SK-N-SH (cell line): ENCODE measurements at regions not wholly inside any gene's neighbourhood (a gene's known extent, or its start where the extent isn't known, plus 50 kb on each side); places are given as distances from the start of the nearest gene placed in this dataset.

Source experiments
- CTCF ChIA-PET: fragments of 300-600, 350-600 bp; formaldehyde crosslinking; extraction: SDS; loops from one replicate; lab custom pipeline; 2021; lab: Yijun Ruan, JAX
- POLR2A ChIA-PET: fragments of 350-600 bp; sonication (Branson Sonifier 250); formaldehyde crosslinking; extraction: SDS; loops from one replicate; lab custom pipeline; 2020; ENCODE audit warnings: antibody characterized with exemption, inconsistent platforms; lab: Yijun Ruan, JAX
- DNase-seq: peaks from one replicate; pipeline ENCODE4 v3.0.0; 2012
- H2AFZ ChIP-seq: fragments of 200-600 bp; sonication (generic); 2 replicates; pipeline ENCODE4 v1.8.1; 2016; ENCODE audit warnings: antibody characterized with exemption, mild to moderate bottlenecking, low read depth
- H3F3A ChIP-seq: fragments of 200-600 bp; sonication (generic); replicated peaks from 2 replicates; pipeline ENCODE3; 2016; ENCODE audit warnings: antibody characterized with exemption, mild to moderate bottlenecking; ENCODE audit not compliant: insufficient read depth
- H3K27ac ChIP-seq, 2 experiments: fragments of 200-500 bp in 1 of 2; fragments of 200-600 bp in 1 of 2; sonication (Bioruptor generic) in 1 of 2; sonication (generic), shearing (Covaris generic) in 1 of 2; 2 replicates each; pipeline versions ENCODE4 v1.5.1 to v1.6.1; 2014 to 2016; ENCODE audit warnings: low read depth in 2 of 2, inconsistent platforms in 1 of 2, low read length in 1 of 2, mild to moderate bottlenecking in 1 of 2, mixed read lengths in 1 of 2
- H3K27me3 ChIP-seq: fragments of 200-600 bp; sonication (generic), shearing (Covaris generic); 2 replicates; pipeline ENCODE4 v1.6.1; 2016; ENCODE audit warnings: mixed run types; ENCODE audit not compliant: insufficient read depth
- H3K36me3 ChIP-seq, 2 experiments: fragments of 200-500 bp in 1 of 2; fragments of 200-600 bp in 1 of 2; sonication (Bioruptor generic) in 1 of 2; sonication (generic) in 1 of 2; replicated peaks in 1 of 2; 2 replicates each; pipeline versions ENCODE3 to v1.5.1; 2014 to 2016; ENCODE audit warnings: low read length in 1 of 2, mild to moderate bottlenecking in 1 of 2; ENCODE audit not compliant: insufficient read depth in 2 of 2, control insufficient read depth in 1 of 2
- H3K4me1 ChIP-seq, 2 experiments: fragments of 200-500 bp in 1 of 2; fragments of 200-600 bp in 1 of 2; sonication (Bioruptor generic) in 1 of 2; sonication (generic), shearing (Covaris generic) in 1 of 2; 2 replicates each; pipeline versions ENCODE4 v1.5.1 to v1.6.1; 2014 to 2016; ENCODE audit warnings: low read depth in 1 of 2, low read length in 1 of 2, mixed run types in 1 of 2; ENCODE audit not compliant: insufficient read depth in 2 of 2, control insufficient read depth in 1 of 2
- H3K4me2 ChIP-seq: fragments of 200-600 bp; sonication (generic), shearing (Covaris generic); 2 replicates; pipeline ENCODE4 v1.6.1; 2017; ENCODE audit warnings: mixed run types
- H3K4me3 ChIP-seq, 2 experiments: fragments of 200-500 bp in 1 of 2; fragments of 200-600 bp in 1 of 2; sonication (Bioruptor generic) in 1 of 2; sonication (generic), shearing (Covaris generic) in 1 of 2; 2 replicates each; pipeline versions ENCODE4 v1.5.1 to v1.8.1; 2014 to 2016; ENCODE audit warnings: low read depth in 2 of 2, inconsistent platforms in 1 of 2, low read length in 1 of 2, mild to moderate bottlenecking in 1 of 2, mixed read lengths in 1 of 2, moderate library complexity in 1 of 2
- H3K79me2 ChIP-seq: fragments of 200-600 bp; sonication (generic); 2 replicates; pipeline ENCODE4 v1.8.1; 2017; ENCODE audit warnings: mild to moderate bottlenecking; ENCODE audit not compliant: insufficient read depth
- H3K9ac ChIP-seq: fragments of 200-600 bp; sonication (generic); 2 replicates; pipeline ENCODE4 v1.6.1; 2017; ENCODE audit warnings: mixed run types
- H3K9me2 ChIP-seq: fragments of 200-600 bp; sonication (generic); 2 replicates; pipeline ENCODE4 v1.6.1; 2017; ENCODE audit warnings: mixed run types
- H3K9me3 ChIP-seq: fragments of 200-600 bp; sonication (generic); 2 replicates; pipeline ENCODE4 v1.6.1; 2017; ENCODE audit warnings: mixed run types, mild to moderate bottlenecking, moderate library complexity
- H4K20me1 ChIP-seq: fragments of 200-600 bp; sonication (generic); 2 replicates; pipeline ENCODE4 v1.6.1; 2017; ENCODE audit warnings: mild to moderate bottlenecking, mixed run types; ENCODE audit not compliant: insufficient read depth
- ELF1 ChIP-seq: IDR thresholded peaks from 2 replicates; pipeline ENCODE4 v1.4.0; 2012
- EZH2phosphoT487 ChIP-seq: fragments of 200-600 bp; sonication (generic); IDR thresholded peaks from 2 replicates; pipeline ENCODE4 v1.6.1; 2017; ENCODE audit warnings: low read depth, mixed run types, mild to moderate bottlenecking, antibody characterized with exemption, moderate library complexity, borderline replicate concordance
- FOXJ3 ChIP-seq: sonication (generic); formaldehyde crosslinking; IDR thresholded peaks from 2 replicates; pipeline ENCODE4 v1.5.1; 2020; ENCODE audit warnings: mild to moderate bottlenecking, missing genetic modification reagents
- IRF3 ChIP-seq: fragments of 150-350 bp; IDR thresholded peaks from 2 replicates; pipeline ENCODE4 v1.6.1; 2016; ENCODE audit warnings: mild to moderate bottlenecking, low read depth, low read length
- JUND ChIP-seq: IDR thresholded peaks from 2 replicates; pipeline ENCODE4 v1.4.0; 2012
- MAX ChIP-seq: IDR thresholded peaks from 2 replicates; pipeline ENCODE4 v1.4.0; 2012; ENCODE audit warnings: low read depth
- MEF2A ChIP-seq: IDR thresholded peaks from 2 replicates; pipeline ENCODE4 v1.4.0; 2012; ENCODE audit warnings: low read depth, borderline replicate concordance
- NFIC ChIP-seq: IDR thresholded peaks from 2 replicates; pipeline ENCODE4 v1.4.0; 2012; ENCODE audit warnings: borderline replicate concordance
- RAD21 ChIP-seq: IDR thresholded peaks from 2 replicates; pipeline ENCODE4 v1.6.1; 2012; ENCODE audit warnings: mild to moderate bottlenecking, low read length
- RCOR1 ChIP-seq: fragments of 150-350 bp; IDR thresholded peaks from 2 replicates; pipeline ENCODE4 v1.6.1; 2017; ENCODE audit warnings: antibody characterized with exemption, low read length
- REST ChIP-seq: IDR thresholded peaks from 2 replicates; pipeline ENCODE4 v1.6.1; 2012; ENCODE audit warnings: mild to moderate bottlenecking, low read depth, low read length, moderate library complexity
- RXRA ChIP-seq: IDR thresholded peaks from 2 replicates; pipeline ENCODE4 v1.4.0; 2012; ENCODE audit warnings: low read depth, mild to moderate bottlenecking, borderline replicate concordance
- SIN3A ChIP-seq: IDR thresholded peaks from 2 replicates; pipeline ENCODE4 v1.6.1; 2012; ENCODE audit warnings: low read depth, mild to moderate bottlenecking, low read length, moderate library complexity, borderline replicate concordance
- SMC3 ChIP-seq: IDR thresholded peaks from 2 replicates; pipeline ENCODE4 v1.6.1; 2012; ENCODE audit warnings: low read depth, low read length, improper control_type of control experiment
- TEAD4 ChIP-seq: IDR thresholded peaks from 2 replicates; pipeline ENCODE4 v1.4.0; 2012; ENCODE audit warnings: mild to moderate bottlenecking, borderline replicate concordance; ENCODE audit not compliant: insufficient read depth
- USF1 ChIP-seq: IDR thresholded peaks from 2 replicates; pipeline ENCODE4 v1.4.0; 2012; ENCODE audit warnings: low read depth, borderline replicate concordance
- USF2 ChIP-seq: fragments of 150-350 bp; IDR thresholded peaks from 2 replicates; pipeline ENCODE4 v1.6.1; 2017; ENCODE audit warnings: antibody characterized with exemption, low read length, low read depth, borderline replicate concordance
- YY1 ChIP-seq: IDR thresholded peaks from 2 replicates; pipeline ENCODE4 v1.4.0; 2012; ENCODE audit warnings: low read depth, mild to moderate bottlenecking
- ZBTB33 ChIP-seq: IDR thresholded peaks from 2 replicates; pipeline ENCODE4 v1.4.0; 2012; ENCODE audit warnings: low read depth, borderline replicate concordance
- WGBS: methylation state at CpG from one replicate; pipeline ENCODE4 v1.1.6; 2017; ENCODE audit warnings: low lambda C conversion rate; 5-methylcytosine and 5-hydroxymethylcytosine counted together

GRCh38 chr18:40258311-40258710 is 1696.7 kb upstream of the PIK3C3 start (continued):
- no peak for TF ChIP-seq TEAD4
- no peak for TF ChIP-seq RXRA
- TF ChIP-seq SMC3, result no peak
- no peak for TF ChIP-seq FOXJ3 (CRISPR knock-in tag)
- TF ChIP-seq MAX, result no peak
- no peak for TF ChIP-seq JUND
- no peak for TF ChIP-seq ELF1
- TF ChIP-seq NFIC, result no peak
- no peak for TF ChIP-seq USF2
- no peak for TF ChIP-seq SIN3A

- Histone ChIP-seq H3K9me2 (no peaks in the 10 kb centered on the region), H3K9me3 (no peaks in the 10 kb centered on the region), H3K4me3 (no peak overlapping the region), H3K27me3 (no peaks in the 10 kb centered on the region), H4K20me1 (no peaks in the 10 kb centered on the region), H3K4me1 (no peaks in the 10 kb centered on the region), H2AFZ (no peak overlapping the region), H3K4me2 (no peak overlapping the region), H3K79me2 (no peaks in the 10 kb centered on the region), H3F3A (no peaks in the 10 kb centered on the region), H3K36me3 (no peaks in the 10 kb centered on the region), H3K27ac (no peak overlapping the region), H3K9ac (no peak overlapping the region)
- 36% methylated on average over 1 of the region's 1 CpG for WGBS
- ChIA-PET POLR2A (no interaction called here), CTCF (no interaction called here)
- no peak for DNase-seq
- TF ChIP-seq MAX (no peak), MEF2A (no peak), FOXJ3 (CRISPR knock-in tag) (no peak), EZH2phosphoT487 (no peak), ZBTB33 (no peak), USF1 (no peak), RAD21 (no peak), TEAD4 (no peak), RCOR1 (no peak), RXRA (no peak), USF2 (no peak), IRF3 (no peak), REST (no peak), YY1 (no peak)
These were observed 1704.8 kb upstream of the PIK3C3 start for GRCh38 chr18:40250236-40250635.
